RWPE2 (cell line): ENCODE measurements at regions not wholly inside any gene's neighbourhood (a gene's known extent, or its start where the extent isn't known, plus 50 kb on each side); places are given as distances from the start of the nearest gene placed in this dataset.

Experiments
- ATAC-seq: fragments of 200-7000 bp; cut with Tn5 transposase; 3 replicates; pipeline ENCODE4 v1.9.1; 2021; ENCODE audit warnings: low read depth
- DNase-seq: peaks from one replicate; pipeline ENCODE4 v3.0.0-alpha.2; 2020; ENCODE audit warnings: low spot score
- H3K27ac ChIP-seq: fragments of 450-650 bp; 2 replicates; pipeline ENCODE4 v1.5.1; 2017; ENCODE audit warnings: mild to moderate bottlenecking; ENCODE audit not compliant: poor library complexity, severe bottlenecking
- H3K27me3 ChIP-seq: fragments of 250-450 bp; sonication (Bioruptor Pico); 2 replicates; pipeline ENCODE4 v1.5.1; 2021; ENCODE audit warnings: mild to moderate bottlenecking, moderate library complexity; ENCODE audit not compliant: insufficient read depth, poor library complexity, severe bottlenecking
- H3K36me3 ChIP-seq: fragments of 250-450 bp; sonication (Bioruptor Pico); 2 replicates; pipeline ENCODE4 v1.5.1; 2020; ENCODE audit warnings: low read depth, mild to moderate bottlenecking, moderate library complexity
- H3K4me1 ChIP-seq: fragments of 250-450 bp; sonication (Bioruptor Pico); 2 replicates; pipeline ENCODE4 v1.5.1; 2021; ENCODE audit warnings: mild to moderate bottlenecking, moderate library complexity; ENCODE audit not compliant: insufficient read depth, poor library complexity, severe bottlenecking
- H3K4me3 ChIP-seq: fragments of 250-450 bp; sonication (Bioruptor Pico); 2 replicates; pipeline ENCODE4 v1.5.1; 2021; ENCODE audit warnings: mild to moderate bottlenecking, moderate library complexity; ENCODE audit not compliant: severe bottlenecking
- H3K9me3 ChIP-seq: fragments of 250-450 bp; sonication (Bioruptor Pico); 2 replicates; pipeline ENCODE4 v1.5.1; 2021; ENCODE audit warnings: mild to moderate bottlenecking, moderate library complexity; ENCODE audit not compliant: severe bottlenecking
- TF ChIP-seq, protein P1 (sequence below): fragments of 450-650 bp; IDR thresholded peaks from one replicate; pipeline ENCODE4 v1.5.1; 2017; ENCODE audit warnings: mild to moderate bottlenecking, moderate library complexity; ENCODE audit not compliant: poor library complexity, severe bottlenecking

DNA sequence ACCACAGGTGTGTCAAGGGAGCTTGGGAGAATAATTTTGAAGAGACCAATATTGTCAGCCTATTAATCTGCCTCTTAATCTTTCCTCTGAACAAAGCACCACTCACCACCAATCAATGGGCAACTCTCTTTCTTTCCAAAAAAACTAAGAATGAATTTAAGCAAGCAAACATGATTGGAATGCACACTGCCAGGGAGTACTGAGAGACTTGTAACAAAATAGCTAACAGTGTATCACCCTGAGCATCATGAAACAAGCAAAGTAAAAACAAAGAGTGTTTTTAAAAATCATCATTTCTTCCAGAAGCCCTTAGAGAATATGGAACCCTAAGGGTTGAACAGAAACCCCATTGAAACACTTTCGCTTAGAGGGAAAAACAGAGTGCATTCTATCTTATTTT is 299.7 kb downstream of the DSEL start:
- Histone ChIP-seq H3K9me3 (no peaks in the 10 kb centered on the region), H3K4me3 (no peak overlapping the region), H3K27me3 (no peaks in the 10 kb centered on the region), H3K36me3 (no peaks in the 10 kb centered on the region), H3K4me1 (no peaks in the 10 kb centered on the region), H3K27ac (no peak overlapping the region)
- no peak for ATAC-seq
- DNase-seq, result no peak
- TF ChIP-seq, protein P1, sequence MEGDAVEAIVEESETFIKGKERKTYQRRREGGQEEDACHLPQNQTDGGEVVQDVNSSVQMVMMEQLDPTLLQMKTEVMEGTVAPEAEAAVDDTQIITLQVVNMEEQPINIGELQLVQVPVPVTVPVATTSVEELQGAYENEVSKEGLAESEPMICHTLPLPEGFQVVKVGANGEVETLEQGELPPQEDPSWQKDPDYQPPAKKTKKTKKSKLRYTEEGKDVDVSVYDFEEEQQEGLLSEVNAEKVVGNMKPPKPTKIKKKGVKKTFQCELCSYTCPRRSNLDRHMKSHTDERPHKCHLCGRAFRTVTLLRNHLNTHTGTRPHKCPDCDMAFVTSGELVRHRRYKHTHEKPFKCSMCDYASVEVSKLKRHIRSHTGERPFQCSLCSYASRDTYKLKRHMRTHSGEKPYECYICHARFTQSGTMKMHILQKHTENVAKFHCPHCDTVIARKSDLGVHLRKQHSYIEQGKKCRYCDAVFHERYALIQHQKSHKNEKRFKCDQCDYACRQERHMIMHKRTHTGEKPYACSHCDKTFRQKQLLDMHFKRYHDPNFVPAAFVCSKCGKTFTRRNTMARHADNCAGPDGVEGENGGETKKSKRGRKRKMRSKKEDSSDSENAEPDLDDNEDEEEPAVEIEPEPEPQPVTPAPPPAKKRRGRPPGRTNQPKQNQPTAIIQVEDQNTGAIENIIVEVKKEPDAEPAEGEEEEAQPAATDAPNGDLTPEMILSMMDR, result no peak

DNA sequence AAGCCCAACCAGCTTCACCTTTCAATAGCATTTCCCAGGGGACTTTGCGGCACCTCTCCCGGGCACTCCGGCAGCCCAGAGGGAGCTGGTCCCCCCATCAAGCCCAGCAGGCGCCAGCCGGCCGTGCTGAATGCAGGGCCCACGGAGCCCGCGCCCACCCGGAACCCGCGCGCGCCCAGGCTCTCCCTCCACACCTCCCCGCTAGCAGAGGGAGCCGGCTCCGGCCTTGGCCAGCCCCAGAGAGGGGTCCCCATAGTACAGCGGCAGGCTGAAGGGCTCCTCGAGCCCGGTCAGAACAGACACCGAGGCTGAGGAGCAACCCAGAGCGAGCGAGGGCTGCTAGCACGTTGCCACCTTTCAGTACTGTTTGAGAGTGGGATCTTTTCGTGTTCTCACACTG is 300.8 kb downstream of the DSEL start:
- no peak overlapping the region for H3K27ac ChIP-seq
- H3K36me3 ChIP-seq, result no peaks in the 10 kb centered on the region
- H3K4me1 ChIP-seq, result no peaks in the 10 kb centered on the region
- ATAC-seq (no peak), DNase-seq (no peak)
- TF ChIP-seq, protein P1, result no peak
- no peaks in the 10 kb centered on the region for H3K9me3 ChIP-seq
- H3K4me3 ChIP-seq, result no peak overlapping the region
- no peaks in the 10 kb centered on the region for H3K27me3 ChIP-seq

DNA sequence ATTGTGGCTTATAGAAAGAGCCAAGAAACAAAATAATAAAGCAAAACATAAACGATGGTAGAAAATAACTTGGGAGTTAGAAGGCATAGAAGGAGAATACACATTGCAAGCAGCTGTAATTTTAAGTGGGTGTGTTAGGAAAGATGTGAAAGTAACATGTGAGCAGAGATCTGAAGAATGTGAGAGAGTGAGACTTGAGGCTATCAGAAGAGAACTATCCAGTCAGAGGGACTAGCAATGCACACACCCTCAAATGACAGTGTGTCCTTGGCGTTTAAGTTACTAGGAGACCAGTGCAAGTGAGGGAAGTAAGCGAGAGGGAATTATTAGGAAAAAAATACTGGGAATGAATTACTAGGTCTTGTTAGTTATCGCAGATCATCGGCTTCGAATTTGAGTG is 304.9 kb downstream of the DSEL start:
- no peaks in the 10 kb centered on the region for H3K4me1 ChIP-seq
- DNase-seq (no peak), ATAC-seq (no peak)
- H3K27me3 ChIP-seq, result no peaks in the 10 kb centered on the region
- no peak overlapping the region for H3K4me3 ChIP-seq
- H3K36me3 ChIP-seq, result no peaks in the 10 kb centered on the region
- TF ChIP-seq, protein P1, result no peak
- no peak overlapping the region for H3K27ac ChIP-seq
- H3K9me3 ChIP-seq, result no peaks in the 10 kb centered on the region

DNA sequence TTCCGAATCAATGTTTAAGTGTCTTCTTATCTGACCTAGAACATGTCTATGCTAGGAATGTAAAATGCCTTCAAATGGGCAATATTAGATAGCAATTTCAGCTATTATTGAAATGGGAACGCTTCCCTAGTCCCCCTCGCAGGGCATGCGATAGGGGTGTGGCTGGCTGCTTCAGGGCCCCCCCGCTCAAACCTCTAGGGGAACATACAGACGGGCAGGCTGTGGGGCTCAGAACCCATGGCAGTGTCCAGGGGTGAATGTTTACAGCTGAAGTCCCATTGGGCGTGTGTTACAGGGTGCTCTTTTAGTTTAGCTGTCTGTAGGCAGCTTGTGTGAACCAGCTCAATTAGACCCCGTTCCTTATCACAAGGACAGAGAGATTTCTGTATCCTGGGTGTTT is 315.9 kb downstream of the DSEL start:
- H3K27me3 ChIP-seq, result peaks cover 2% of the 10 kb centered on the region
- H3K4me3 ChIP-seq, result no peak overlapping the region
- H3K9me3 ChIP-seq, result no peaks in the 10 kb centered on the region
- no peaks in the 10 kb centered on the region for H3K4me1 ChIP-seq
- no peaks in the 10 kb centered on the region for H3K36me3 ChIP-seq
- ATAC-seq, result peak; percentile 29; the same call in 1 of the 3 replicates
- TF ChIP-seq, protein P1, result no peak
- H3K27ac ChIP-seq, result no peak overlapping the region
- DNase-seq, result no peak

DNA sequence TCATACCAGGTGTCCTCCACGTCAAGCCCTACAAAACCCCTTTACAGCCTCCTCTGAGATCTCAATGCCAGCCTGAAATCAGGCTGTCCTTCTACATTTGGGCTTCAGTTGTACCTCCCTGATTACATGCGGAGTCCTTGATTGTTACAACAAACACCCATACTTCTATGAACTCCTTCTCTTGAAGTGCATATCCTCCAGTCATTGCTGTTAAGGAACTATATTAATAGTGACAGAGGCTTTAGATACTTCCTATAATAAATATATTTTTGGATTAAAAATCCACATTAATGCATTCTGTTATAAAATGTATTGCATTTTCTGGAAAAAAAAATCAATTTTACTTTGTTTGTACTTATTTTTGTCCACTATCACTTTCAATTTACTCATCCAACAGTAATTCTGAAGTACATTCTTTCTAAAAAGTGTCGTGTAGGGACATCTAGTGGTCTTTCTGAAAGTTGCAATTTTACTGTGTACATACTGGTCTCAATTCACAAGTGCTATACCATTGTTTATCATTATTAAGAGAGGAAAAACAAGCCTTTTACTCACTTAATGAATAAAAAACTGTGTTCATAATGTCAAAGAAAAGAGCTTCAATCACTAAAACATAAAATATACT is 316.4 kb downstream of the DSEL start:
- TF ChIP-seq, protein P1, result peak; percentile 77
- H3K27me3 ChIP-seq, result peaks cover 2% of the 10 kb centered on the region
- H3K9me3 ChIP-seq, result no peaks in the 10 kb centered on the region
- DNase-seq (no peak), ATAC-seq (peak; percentile 82)
- H3K4me3 ChIP-seq, result no peak overlapping the region
- no peaks in the 10 kb centered on the region for H3K36me3 ChIP-seq
- no peaks in the 10 kb centered on the region for H3K4me1 ChIP-seq
- H3K27ac ChIP-seq, result no peak overlapping the region
